ENCODE measurements at regions not wholly inside any gene's neighbourhood (a gene's known extent, or its start where the extent isn't known, plus 50 kb on each side); places are given as distances from the start of the nearest gene placed in this dataset.

GRCh38 chr2:133716166-133716565 lies 147.9 kb upstream of the NCKAP5 start:
- TF ChIP-seq CTCF (IDR thresholded peaks at IDR 0.05): no peak
- TF ChIP-seq FOXJ3 (CRISPR knock-in tag; IDR thresholded peaks at IDR 0.05): no peak
- TF ChIP-seq ZBTB33 (IDR thresholded peaks at IDR 0.05; ENCODE audit: borderline replicate concordance, low read depth): no peak
- no peak for TF ChIP-seq RFX5 (IDR thresholded peaks at IDR 0.05; ENCODE audit: low read length)
- TF ChIP-seq TCF12 (IDR thresholded peaks at IDR 0.05): no peak
- TF ChIP-seq GATA2 (CRISPR knock-in tag; IDR thresholded peaks at IDR 0.05): no peak
- TF ChIP-seq IRF3 (IDR thresholded peaks at IDR 0.05; ENCODE audit: low read depth, low read length): no peak
- no peak for TF ChIP-seq CHD2 (IDR thresholded peaks at IDR 0.05; ENCODE audit: low read length, partially characterized antibody)
- TF ChIP-seq EZH2phosphoT487 (IDR thresholded peaks at IDR 0.05; ENCODE audit: borderline replicate concordance, low read depth): no peak
- no peak for TF ChIP-seq USF2 (IDR thresholded peaks at IDR 0.05; ENCODE audit: borderline replicate concordance, low read depth, low read length)
- TF ChIP-seq GABPA (IDR thresholded peaks at IDR 0.05; ENCODE audit: low read depth): no peak
